Loucy (cell line): ENCODE measurements at regions not wholly inside any gene's neighbourhood (a gene's known extent, or its start where the extent isn't known, plus 50 kb on each side); places are given as distances from the start of the nearest gene placed in this dataset.

ENCODE experiments used
- H2AFZ ChIP-seq: fragments of 200-600 bp; sonication (generic); 2 replicates; pipeline ENCODE4 v1.6.0; 2016; ENCODE audit warnings: antibody characterized with exemption, mild to moderate bottlenecking, low read length, moderate library complexity
- H3F3A ChIP-seq: fragments of 200-600 bp; 2 replicates; pipeline ENCODE4 v1.6.0; 2016; ENCODE audit warnings: antibody characterized with exemption, low read depth, mild to moderate bottlenecking
- H3K27me3 ChIP-seq: fragments of 200-600 bp; sonication (generic); 2 replicates; pipeline ENCODE4 v1.6.1; 2014; ENCODE audit warnings: low read length, mild to moderate bottlenecking; ENCODE audit not compliant: insufficient read depth, poor library complexity, severe bottlenecking
- H3K36me3 ChIP-seq: fragments of 200-600 bp; sonication (generic); 2 replicates; pipeline ENCODE4 v1.6.1; 2016; ENCODE audit warnings: low read length; ENCODE audit not compliant: insufficient read depth
- H3K4me1 ChIP-seq: fragments of 200-600 bp; sonication (generic); 2 replicates; pipeline ENCODE4 v1.5.1; 2014; ENCODE audit warnings: low read length, mild to moderate bottlenecking; ENCODE audit not compliant: insufficient read depth, poor library complexity, severe bottlenecking
- H3K4me2 ChIP-seq: fragments of 200-600 bp; sonication (generic); 2 replicates; pipeline ENCODE4 v1.6.0; 2014; ENCODE audit warnings: antibody characterized with exemption, low read length, low read depth, mild to moderate bottlenecking; ENCODE audit not compliant: poor library complexity, severe bottlenecking
- H3K4me3 ChIP-seq: fragments of 200-600 bp; sonication (generic); 2 replicates; pipeline ENCODE4 v1.5.1; 2014; ENCODE audit warnings: low read length, mild to moderate bottlenecking, mixed read lengths; ENCODE audit not compliant: poor library complexity, severe bottlenecking
- H3K79me2 ChIP-seq: fragments of 200-600 bp; sonication (generic); 2 replicates; pipeline ENCODE4 v1.6.1; 2014; ENCODE audit warnings: low read length; ENCODE audit not compliant: insufficient read depth
- H3K9ac ChIP-seq: fragments of 200-600 bp; sonication (generic); 2 replicates; pipeline ENCODE4 v1.6.0; 2014; ENCODE audit warnings: mild to moderate bottlenecking, low read depth, low read length, moderate library complexity; ENCODE audit not compliant: poor library complexity, severe bottlenecking
- H3K9me2 ChIP-seq: fragments of 200-600 bp; sonication (generic); replicated peaks from 2 replicates; pipeline ENCODE4 v1.6.1; 2016; ENCODE audit warnings: low read depth, low read length, mixed read lengths
- H3K9me3 ChIP-seq: fragments of 200-600 bp; sonication (generic); 2 replicates; pipeline ENCODE4 v1.6.1; 2014; ENCODE audit warnings: mild to moderate bottlenecking, antibody characterized with exemption, low read length, low read depth; ENCODE audit not compliant: insufficient read depth
- H4K20me1 ChIP-seq: fragments of 200-600 bp; sonication (generic); 2 replicates; pipeline ENCODE4 v1.6.0; 2014; ENCODE audit warnings: antibody characterized with exemption, low read length, mild to moderate bottlenecking; ENCODE audit not compliant: insufficient read depth, poor library complexity, severe bottlenecking
- CTCF ChIP-seq: fragments of 200-600 bp; sonication (generic); conservative IDR thresholded peaks from 2 replicates; pipeline ENCODE4 v1.5.1; 2014; ENCODE audit warnings: mild to moderate bottlenecking, antibody characterized with exemption, low read length
- EZH2phosphoT487 ChIP-seq: fragments of 200-600 bp; IDR thresholded peaks from 2 replicates; pipeline ENCODE4 v1.6.1; 2018; ENCODE audit warnings: antibody characterized with exemption, mild to moderate bottlenecking, moderate library complexity, borderline replicate concordance

GRCh38 chr7:36078816-36079360 is 74.2 kb upstream of the EEPD1 start:
- TF ChIP-seq CTCF (no peak), EZH2phosphoT487 (no peak)
- Histone ChIP-seq H3F3A (no peaks in the 10 kb centered on the region), H3K9ac (no peak overlapping the region), H3K36me3 (no peaks in the 10 kb centered on the region), H3K79me2 (no peaks in the 10 kb centered on the region), H3K27me3 (no peaks in the 10 kb centered on the region), H3K4me3 (no peak overlapping the region), H3K9me2 (no peaks in the 10 kb centered on the region), H3K4me1 (peaks cover 14% of the 10 kb centered on the region), H3K4me2 (no peak overlapping the region), H4K20me1 (no peaks in the 10 kb centered on the region), H3K9me3 (no peaks in the 10 kb centered on the region), H2AFZ (no peak overlapping the region)

- no peaks in the 10 kb centered on the region for H3K9me2 ChIP-seq
- H4K20me1 ChIP-seq: no peaks in the 10 kb centered on the region
- no peaks in the 10 kb centered on the region for H3K9me3 ChIP-seq
- H3F3A ChIP-seq: no peaks in the 10 kb centered on the region
- H3K27me3 ChIP-seq: no peaks in the 10 kb centered on the region
- H3K9ac ChIP-seq: no peak overlapping the region
- H3K36me3 ChIP-seq: no peaks in the 10 kb centered on the region
- TF ChIP-seq EZH2phosphoT487 (no peak), CTCF (no peak)
- peaks cover 14% of the 10 kb centered on the region for H3K4me1 ChIP-seq
- no peak overlapping the region for H3K4me3 ChIP-seq
- H3K79me2 ChIP-seq: no peaks in the 10 kb centered on the region
- H2AFZ ChIP-seq: no peak overlapping the region
- no peak overlapping the region for H3K4me2 ChIP-seq
Measured at GRCh38 chr7:36079446-36080025, 73.5 kb upstream of the EEPD1 start.

DNA sequence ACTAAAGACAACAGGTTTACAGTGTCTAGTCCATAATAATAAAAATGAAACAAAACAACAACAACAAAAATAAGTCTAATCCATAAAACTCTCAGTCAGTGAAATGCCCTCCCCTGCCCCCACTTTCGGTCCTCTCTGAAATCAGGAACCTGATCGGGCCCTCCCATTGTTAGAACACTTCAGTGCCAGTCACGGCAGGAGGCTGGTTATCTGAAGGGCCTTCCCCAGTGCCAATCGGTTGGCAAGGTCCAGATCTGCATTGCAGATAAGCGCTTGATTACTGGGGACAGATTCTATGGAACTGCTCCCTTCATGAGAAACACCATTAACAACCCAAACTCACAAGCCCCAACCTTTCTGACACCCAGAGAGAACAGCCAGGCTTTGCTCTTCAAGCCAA is 72.2 kb upstream of the EEPD1 start:
- no peak overlapping the region for H2AFZ ChIP-seq
- H3K9me3 ChIP-seq: no peaks in the 10 kb centered on the region
- TF ChIP-seq CTCF: no peak
- TF ChIP-seq EZH2phosphoT487: no peak

More for the DNA sequence above, 72.2 kb upstream of the EEPD1 start:
- Histone ChIP-seq H3K4me3 (no peak overlapping the region), H3K9ac (no peak overlapping the region), H3K27me3 (no peaks in the 10 kb centered on the region), H3K4me2 (no peak overlapping the region), H3K36me3 (no peaks in the 10 kb centered on the region), H3K9me2 (no peaks in the 10 kb centered on the region), H3F3A (no peaks in the 10 kb centered on the region), H4K20me1 (no peaks in the 10 kb centered on the region), H3K4me1 (peaks cover 11% of the 10 kb centered on the region), H3K79me2 (no peaks in the 10 kb centered on the region)
